Activated naive CD4-positive, alpha-beta T cell treated with anti-CD3 and anti-CD28 coated beads, Interleukin-2, amount 50 U/mL, for 72 hours (primary cell): ENCODE measurements at regions not wholly inside any gene's neighbourhood (a gene's known extent, or its start where the extent isn't known, plus 50 kb on each side); places are given as distances from the start of the nearest gene placed in this dataset.

Source experiments
- ATAC-seq, 2 donors: fragments of 150-1000 bp; cut with Tn5 transposase; 2 replicates each; pipeline ENCODE4 v1.10.0; 2021; ENCODE audit warnings: mild to moderate bottlenecking in 2 of 2, moderate library complexity in 2 of 2
- DNase-seq, 2 donors: peaks; one replicate each; pipeline ENCODE4 v3.0.0; 2021 to 2022; ENCODE audit warnings: low spot score in 2 of 2
- H3K27ac Mint-ChIP-seq, 2 donors: one replicate each; pipeline ENCODE4 v1.8.0; 2022; ENCODE audit warnings: mild to moderate bottlenecking in 2 of 2, mixed read lengths in 2 of 2
- H3K36me3 Mint-ChIP-seq, 2 donors: one replicate each; pipeline ENCODE4 v1.8.0; 2022; ENCODE audit warnings: mixed read lengths in 2 of 2
- H3K9me3 Mint-ChIP-seq, 2 donors: one replicate each; pipeline ENCODE4 v1.8.0; 2022; ENCODE audit warnings: mixed read lengths in 2 of 2

DNA sequence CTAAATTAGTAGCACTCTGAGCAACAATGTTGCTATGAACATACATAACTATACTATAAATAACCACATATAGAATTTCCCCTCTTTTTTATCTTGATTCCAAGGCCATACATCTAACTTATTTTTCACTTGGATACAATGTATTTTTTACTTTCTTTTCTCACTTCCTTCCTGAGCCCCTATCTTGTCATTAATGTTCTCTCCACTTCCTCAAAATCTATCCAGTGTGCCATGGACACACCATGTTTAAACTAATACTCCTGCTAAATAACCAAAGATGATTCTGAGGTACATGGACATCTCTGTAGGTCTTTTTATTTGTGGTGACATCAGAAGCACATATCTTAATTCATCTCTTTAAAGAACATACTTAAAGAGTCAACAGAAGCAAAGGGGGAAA lies 251.2 kb downstream of the C12orf42 start:
- ATAC-seq (no peak), DNase-seq (no peak)
- Mint-ChIP-seq H3K36me3 (no peaks in the 10 kb centered on the region), H3K9me3 (peaks cover 0 to under 1% of the 10 kb centered on the region in 2 donors), H3K27ac (no peak overlapping the region)

DNA sequence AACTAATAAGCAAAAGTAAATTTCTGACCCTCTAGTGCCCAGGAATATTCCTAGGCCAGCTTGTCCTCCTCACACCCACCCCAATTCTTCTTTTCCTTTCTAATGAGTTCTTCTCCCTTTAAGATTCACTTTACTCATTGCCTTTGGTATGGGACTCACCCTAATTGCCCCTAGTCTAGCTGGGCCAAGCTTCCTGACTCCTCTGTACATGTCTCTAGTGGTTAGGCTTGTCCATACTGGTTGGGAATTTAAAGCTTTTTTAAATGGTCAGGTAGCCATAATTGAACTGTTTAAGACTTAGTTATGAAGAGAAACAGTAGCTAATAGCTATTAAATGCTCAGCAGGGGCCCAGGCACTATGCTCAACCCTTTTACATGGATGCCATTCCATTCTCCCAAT lies 248.2 kb downstream of the C12orf42 start:
- DNase-seq (no peak), ATAC-seq (no peak)
- Mint-ChIP-seq H3K27ac (no peak overlapping the region), H3K36me3 (peaks cover 0 to 4% of the 10 kb centered on the region in 2 donors), H3K9me3 (peaks cover 4 to 8% of the 10 kb centered on the region in 2 donors)

GRCh38 chr12:103249607-103250006 lies 246.2 kb downstream of the C12orf42 start:
- H3K27ac Mint-ChIP-seq: no peak overlapping the region
- ATAC-seq: peak; percentile 29 to 77
- peaks cover 0 to 6% of the 10 kb centered on the region in 2 donors for H3K36me3 Mint-ChIP-seq
- H3K9me3 Mint-ChIP-seq: peaks cover 6 to 8% of the 10 kb centered on the region in 2 donors
- no peak for DNase-seq

DNA sequence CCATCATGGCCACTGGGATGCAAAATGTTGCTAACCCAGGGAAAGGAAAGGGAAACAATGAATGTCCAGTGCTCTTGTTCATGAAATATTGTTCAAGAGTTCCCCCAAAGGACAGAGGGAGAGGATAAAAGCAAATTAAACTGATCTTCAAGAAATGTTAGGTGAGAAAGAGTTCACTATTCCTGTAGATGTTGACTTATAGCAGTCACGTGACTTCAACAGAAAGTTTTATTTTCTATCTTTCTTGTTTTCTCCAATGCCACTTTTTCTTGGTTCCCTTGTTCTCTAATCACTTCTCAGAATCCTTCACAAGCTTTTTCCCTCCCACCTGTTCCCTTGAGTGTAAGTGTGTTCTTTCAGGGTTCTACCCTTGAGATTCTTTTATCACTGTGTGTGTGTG lies 245.3 kb downstream of the C12orf42 start:
- Mint-ChIP-seq H3K9me3 (peaks cover 6 to 8% of the 10 kb centered on the region in 2 donors), H3K36me3 (peaks cover 0 to 6% of the 10 kb centered on the region in 2 donors), H3K27ac (no peak overlapping the region)
- DNase-seq: no peak
- no peak for ATAC-seq
